GM12878 (cell line): ENCODE measurements at regions not wholly inside any gene's neighbourhood (a gene's known extent, or its start where the extent isn't known, plus 50 kb on each side); places are given as distances from the start of the nearest gene placed in this dataset.

Source experiments
- ATAC-seq: fragments of 200-7000 bp; cut with Tn5 transposase; 3 replicates; pipeline ENCODE4 v1.9.1; 2020; ENCODE audit warnings: mild to moderate bottlenecking, moderate library complexity
- BruUV-seq: library from RNA; stranded (reverse); fragments of 400-500 nt; replicated peaks from 2 replicates; lab custom pipeline; 2021; lab: Mats Ljungman, UMichigan
- CTCF ChIA-PET: fragments of 300-600 bp; sonication (Branson Sonifier 250); formaldehyde crosslinking; extraction: SDS; loops from one replicate; lab custom pipeline; 2021; ENCODE audit warnings: inconsistent platforms; lab: Yijun Ruan, JAX
- POLR2A ChIA-PET: fragments of 350-600 bp; formaldehyde crosslinking; extraction: SDS; loops from one replicate; lab custom pipeline; 2021; ENCODE audit warnings: inconsistent platforms; lab: Charles Lee
- RAD21 ChIA-PET: fragments of 300-600 bp; sonication (Branson Sonifier 250); formaldehyde crosslinking; loops from one replicate; lab custom pipeline; 2023; ENCODE audit warnings: antibody characterized with exemption; ENCODE audit not compliant: unreplicated experiment; lab: Charles Lee
- SMC1A ChIA-PET: fragments of 300-600 bp; sonication (Branson Sonifier 250); formaldehyde crosslinking; loops from one replicate; lab custom pipeline; 2023; ENCODE audit not compliant: unreplicated experiment, uncharacterized antibody; lab: Charles Lee
- DNase-seq: peaks from one replicate; pipeline ENCODE4 v3.0.0-alpha.2; 2011; ENCODE audit warnings: low read depth, low spot score
- FAIRE-seq: peaks from 3 replicates; lab custom pipeline; 2011; peaks lifted over from hg19 to GRCh38; lab: Jason Lieb, UNC
- H2AFZ ChIP-seq: 2 replicates; pipeline ENCODE4 v1.6.0; 2011; ENCODE audit warnings: low read depth, low read length, control low read depth; ENCODE audit not compliant: control insufficient read depth
- H3K27ac ChIP-seq: 2 replicates; pipeline ENCODE4 v1.5.1; 2011; ENCODE audit warnings: control low read depth; ENCODE audit not compliant: control insufficient read depth, insufficient read depth
- H3K27me3 ChIP-seq, 2 experiments: replicated peaks in 1 of 2; 2 replicates each; pipeline versions ENCODE4 v1.6.0 to v1.6.1; 2011; ENCODE audit warnings: low read length in 1 of 2; ENCODE audit not compliant: control insufficient read depth in 2 of 2, insufficient read depth in 2 of 2
- H3K36me3 ChIP-seq, 2 experiments: 2 replicates each; pipeline ENCODE4 v1.5.1; 2011; ENCODE audit warnings: low read length in 1 of 2; ENCODE audit not compliant: control insufficient read depth in 2 of 2, insufficient read depth in 2 of 2
- H3K4me1 ChIP-seq: 2 replicates; pipeline ENCODE4 v1.6.1; 2011; ENCODE audit warnings: mild to moderate bottlenecking, low read length, moderate library complexity, mixed read lengths; ENCODE audit not compliant: control insufficient read depth, insufficient read depth
- H3K4me2 ChIP-seq: 2 replicates; pipeline ENCODE4 v1.6.0; 2011; ENCODE audit warnings: control low read depth; ENCODE audit not compliant: control insufficient read depth, insufficient read depth
- H3K4me3 ChIP-seq: fragments of 200-600 bp; sonication (generic); 2 replicates; pipeline ENCODE4 v1.5.1; 2016
- H3K79me2 ChIP-seq: 2 replicates; pipeline ENCODE4 v1.6.0; 2011; ENCODE audit warnings: low read length; ENCODE audit not compliant: control insufficient read depth, insufficient read depth
- H3K9ac ChIP-seq: 2 replicates; pipeline ENCODE4 v1.8.0; 2011; ENCODE audit warnings: low read length, control low read depth, mixed read lengths; ENCODE audit not compliant: control insufficient read depth, insufficient read depth
- H3K9me3 ChIP-seq: replicated peaks from 3 replicates; pipeline ENCODE4 v1.5.1; 2011; ENCODE audit warnings: mild to moderate bottlenecking, low read length; ENCODE audit not compliant: control insufficient read depth, insufficient read depth
- H4K20me1 ChIP-seq: 2 replicates; pipeline ENCODE4 v1.6.0; 2011; ENCODE audit not compliant: control insufficient read depth, insufficient read depth
- BCL11A ChIP-seq: IDR thresholded peaks from 2 replicates; pipeline ENCODE4 v1.6.1; 2011; ENCODE audit warnings: low read depth, low read length
- BCLAF1 ChIP-seq: fragments of 450-650 bp; IDR thresholded peaks from 2 replicates; pipeline ENCODE4 v1.6.1; 2017; ENCODE audit warnings: antibody characterized with exemption, mild to moderate bottlenecking, moderate library complexity
- E2F4 ChIP-seq: IDR thresholded peaks from 2 replicates; pipeline ENCODE4 v1.6.1; 2012; ENCODE audit warnings: low read depth, low read length, improper control_type of control experiment
- HCFC1 ChIP-seq: fragments of 150-350 bp; IDR thresholded peaks from 2 replicates; pipeline ENCODE4 v1.6.1; 2014; ENCODE audit warnings: low read length
- IRF3 ChIP-seq: fragments of 450-650 bp; IDR thresholded peaks from 2 replicates; pipeline ENCODE4 v1.6.1; 2014; ENCODE audit warnings: mild to moderate bottlenecking
- KDM1A ChIP-seq: fragments of 200-600 bp; sonication (generic); IDR thresholded peaks from 2 replicates; pipeline ENCODE4 v1.6.1; 2016; ENCODE audit warnings: borderline replicate concordance
- NFIC ChIP-seq: IDR thresholded peaks from 2 replicates; pipeline ENCODE4 v1.6.1; 2012; ENCODE audit warnings: low read depth, mild to moderate bottlenecking, inconsistent platforms, low read length, moderate library complexity
- NFYA ChIP-seq: IDR thresholded peaks from 2 replicates; pipeline ENCODE4 v1.6.1; 2011; ENCODE audit warnings: low read depth, mild to moderate bottlenecking, low read length, improper control_type of control experiment, borderline replicate concordance
- SREBF2 ChIP-seq: IDR thresholded peaks from 2 replicates; pipeline ENCODE4 v1.6.1; 2012; ENCODE audit warnings: mild to moderate bottlenecking, low read length
- ZZZ3 ChIP-seq: IDR thresholded peaks from 2 replicates; pipeline ENCODE4 v1.6.1; 2011; ENCODE audit warnings: low read depth; ENCODE audit not compliant: control insufficient read depth, insufficient read length
- in situ Hi-C: fragments of 300-500 bp; cut with MboI; formaldehyde crosslinking; loops from 9 replicates; pipeline ENCODE4 v1.14.3; 2018; ENCODE audit warnings: mixed read lengths
- intact Hi-C: fragments of 100-400 bp; cut with micrococcal nuclease; formaldehyde crosslinking; loops from one replicate; pipeline ENCODE4 v1.14.2; 2022; ENCODE audit not compliant: unreplicated experiment

GRCh38 chr13:78881751-78882150 is 222.8 kb upstream of the OBI1 start:
- FAIRE-seq, result no peak

More at GRCh38 chr13:78881751-78882150, 222.8 kb upstream of the OBI1 start:
- TF ChIP-seq E2F4 (no peak), NFIC (no peak), IRF3 (no peak), KDM1A (no peak), BCL11A (no peak), HCFC1 (no peak), BCLAF1 (no peak), NFYA (no peak), SREBF2 (no peak), ZZZ3 (no peak)
- POLR2A ChIA-PET, result no interaction called here
- ATAC-seq (no peak), DNase-seq (no peak)
- CTCF ChIA-PET, result interaction anchor here (0.9 kb wide), 1 partner anchor 205 kb away, joined by 3 read pairs; no protein-coding TSS in a partner anchor
- SMC1A ChIA-PET, result interaction anchor here (1.0 to 1.4 kb wide), 3 partner anchors 12 to 174 kb away, joined by 3 to 4 read pairs (median 3); no protein-coding TSS in a partner anchor
- Histone ChIP-seq H3K79me2 (no peaks in the 10 kb centered on the region), H3K36me3 (no peaks in the 10 kb centered on the region), H3K9ac (no peak overlapping the region), H3K27me3 (no peaks in the 10 kb centered on the region), H3K4me3 (no peak overlapping the region), H3K4me1 (no peaks in the 10 kb centered on the region), H4K20me1 (no peaks in the 10 kb centered on the region), H3K9me3 (no peaks in the 10 kb centered on the region), H3K4me2 (no peak overlapping the region), H2AFZ (no peak overlapping the region), H3K27ac (no peak overlapping the region)
- intact Hi-C loops, result loop anchor here (2.0 kb wide), 1 partner anchor 169 kb away; no protein-coding TSS in a partner anchor
- BruUV-seq, result no TSS peak
- RAD21 ChIA-PET, result no interaction called here
- in situ Hi-C loops, result no loop called here
